Upper lobe of left lung (tissue), 6 donors: ENCODE measurements at regions not wholly inside any gene's neighbourhood (a gene's known extent, or its start where the extent isn't known, plus 50 kb on each side); places are given as distances from the start of the nearest gene placed in this dataset.

Experiments used
- ATAC-seq, 2 donors: fragments of 200-7000 bp; cut with Tn5 transposase; one replicate each; pipeline ENCODE4 v1.9.1; 2022; ENCODE audit warnings: mild to moderate bottlenecking in 2 of 2, moderate library complexity in 2 of 2; ENCODE audit not compliant: low FRiP score in 2 of 2
- DNase-seq, 2 donors: peaks; one replicate each; pipeline ENCODE4 v3.0.0-alpha.2; 2019 to 2020
- H3K27ac ChIP-seq, 4 donors: fragments of 200-600 bp; sonication (generic); one replicate each; pipeline ENCODE4 v1.5.1; 2016 to 2019
- H3K27me3 ChIP-seq, 4 donors: fragments of 200-600 bp; sonication (generic); one replicate each; pipeline ENCODE4 v1.5.1; 2017 to 2019
- H3K36me3 ChIP-seq, 4 donors: fragments of 200-600 bp; sonication (generic); one replicate each; pipeline ENCODE4 v1.5.1; 2016 to 2019
- H3K4me1 ChIP-seq, 4 donors: fragments of 200-600 bp; sonication (generic); one replicate each; pipeline ENCODE4 v1.5.1; 2018 to 2019
- H3K4me3 ChIP-seq, 4 donors: fragments of 200-600 bp; sonication (generic); one replicate each; pipeline ENCODE4 v1.5.1; 2017 to 2019; ENCODE audit warnings: mild to moderate bottlenecking in 2 of 4, moderate library complexity in 1 of 4
- H3K9me3 ChIP-seq, 4 donors: fragments of 200-600 bp; sonication (generic); one replicate each; pipeline ENCODE4 v1.5.1; 2018 to 2019
- EP300 ChIP-seq, 4 donors: sonication (generic); formaldehyde crosslinking; IDR thresholded peaks; one replicate each; pipeline ENCODE4 v1.5.1; 2017; ENCODE audit warnings: antibody characterized with exemption in 4 of 4, control low read depth in 2 of 4
- POLR2A ChIP-seq, 4 donors: fragments of 450-650 bp; IDR thresholded peaks; one replicate each; pipeline ENCODE4 v1.5.1; 2016 to 2017; ENCODE audit warnings: antibody characterized with exemption in 4 of 4, mild to moderate bottlenecking in 2 of 4
- POLR2AphosphoS5 ChIP-seq, 2 donors: sonication (generic); formaldehyde crosslinking; IDR thresholded peaks; one replicate each; pipeline ENCODE4 v1.5.1; 2017; ENCODE audit warnings: antibody characterized with exemption in 2 of 2
- WGBS, 2 donors: methylation state at CpG; one replicate each; pipeline ENCODE4 v1.1.5; 2017 to 2018; 5-methylcytosine and 5-hydroxymethylcytosine counted together
- TF ChIP-seq, protein P1 (sequence below), 6 experiments: fragments of 450-650 bp in 4 of 6; fragments of 200-600 bp in 2 of 6; sonication (generic) in 2 of 6; IDR thresholded peaks; one replicate each; pipeline ENCODE4 v1.5.1; 2016 to 2019; ENCODE audit warnings: antibody characterized with exemption in 6 of 6
- donor health status: DM: no; HTN: no; CAD: no; lungs with moderate emphysema.
- donor health status: DM: no; HTN: yes; CAD: no; lungs with severe emphysema.

GRCh38 chr9:111178331-111179055 is 140.2 kb upstream of the LPAR1 start:
- TF ChIP-seq POLR2AphosphoS5 (IDR thresholded peaks at IDR 0.05): no peak
- TF ChIP-seq EP300 (IDR thresholded peaks at IDR 0.05): no peak
- ATAC-seq (peak in 1 of 2 donors; percentile 84), DNase-seq (no peak)
- Histone ChIP-seq H3K4me3 (no peak overlapping the region), H3K27ac (no peak overlapping the region), H3K27me3 (no peaks in the 10 kb centered on the region), H3K4me1 (no peaks in the 10 kb centered on the region), H3K36me3 (no peaks in the 10 kb centered on the region), H3K9me3 (no peaks in the 10 kb centered on the region)
- WGBS, 2 donors: 42 to 48% methylated on average over 9 of the region's 9 CpGs

GRCh38 chr9:111176511-111176910 is 138.2 kb upstream of the LPAR1 start:
- no peak for DNase-seq
- no peaks in the 10 kb centered on the region for H3K27me3 ChIP-seq
- no peaks in the 10 kb centered on the region for H3K36me3 ChIP-seq
- no peak overlapping the region for H3K27ac ChIP-seq
- 74 to 75% methylated on average over 6 of the region's 6 CpGs for WGBS, 2 donors
- no peaks in the 10 kb centered on the region for H3K4me1 ChIP-seq
- H3K9me3 ChIP-seq: no peaks in the 10 kb centered on the region
- ATAC-seq: no peak
- H3K4me3 ChIP-seq: no peak overlapping the region
- TF ChIP-seq, protein P1, sequence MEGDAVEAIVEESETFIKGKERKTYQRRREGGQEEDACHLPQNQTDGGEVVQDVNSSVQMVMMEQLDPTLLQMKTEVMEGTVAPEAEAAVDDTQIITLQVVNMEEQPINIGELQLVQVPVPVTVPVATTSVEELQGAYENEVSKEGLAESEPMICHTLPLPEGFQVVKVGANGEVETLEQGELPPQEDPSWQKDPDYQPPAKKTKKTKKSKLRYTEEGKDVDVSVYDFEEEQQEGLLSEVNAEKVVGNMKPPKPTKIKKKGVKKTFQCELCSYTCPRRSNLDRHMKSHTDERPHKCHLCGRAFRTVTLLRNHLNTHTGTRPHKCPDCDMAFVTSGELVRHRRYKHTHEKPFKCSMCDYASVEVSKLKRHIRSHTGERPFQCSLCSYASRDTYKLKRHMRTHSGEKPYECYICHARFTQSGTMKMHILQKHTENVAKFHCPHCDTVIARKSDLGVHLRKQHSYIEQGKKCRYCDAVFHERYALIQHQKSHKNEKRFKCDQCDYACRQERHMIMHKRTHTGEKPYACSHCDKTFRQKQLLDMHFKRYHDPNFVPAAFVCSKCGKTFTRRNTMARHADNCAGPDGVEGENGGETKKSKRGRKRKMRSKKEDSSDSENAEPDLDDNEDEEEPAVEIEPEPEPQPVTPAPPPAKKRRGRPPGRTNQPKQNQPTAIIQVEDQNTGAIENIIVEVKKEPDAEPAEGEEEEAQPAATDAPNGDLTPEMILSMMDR (IDR thresholded peaks at IDR 0.05): no peak
- TF ChIP-seq EP300 (IDR thresholded peaks at IDR 0.05) (no peak), POLR2A (IDR thresholded peaks at IDR 0.05) (no peak), POLR2AphosphoS5 (IDR thresholded peaks at IDR 0.05) (no peak)

DNA sequence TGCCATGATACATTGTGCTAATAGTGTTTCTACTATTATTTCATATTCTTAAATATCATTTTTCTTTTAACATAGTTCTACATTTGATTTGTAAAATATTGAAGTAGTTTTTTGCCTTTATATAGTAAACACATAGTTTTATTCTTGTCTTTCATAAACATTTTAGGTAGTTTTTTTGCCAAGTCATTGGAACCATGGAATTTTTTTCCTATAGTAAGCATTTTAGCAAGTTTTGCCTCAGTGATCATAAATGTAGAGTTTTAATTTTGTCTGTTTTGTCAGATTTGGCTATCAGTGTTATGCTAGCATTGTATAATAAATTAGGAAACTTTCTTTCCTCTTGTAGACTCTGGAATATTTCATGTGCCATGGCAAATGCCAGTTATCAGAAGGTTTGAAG is 137.1 kb upstream of the LPAR1 start:
- no peaks in the 10 kb centered on the region for H3K4me1 ChIP-seq
- no peak overlapping the region for H3K27ac ChIP-seq
- DNase-seq: no peak
- no peaks in the 10 kb centered on the region for H3K9me3 ChIP-seq
- no peaks in the 10 kb centered on the region for H3K27me3 ChIP-seq
- TF ChIP-seq POLR2AphosphoS5 (IDR thresholded peaks at IDR 0.05): no peak
- TF ChIP-seq, protein P1 (IDR thresholded peaks at IDR 0.05): no peak
- no peaks in the 10 kb centered on the region for H3K36me3 ChIP-seq
- ATAC-seq: no peak
- H3K4me3 ChIP-seq: no peak overlapping the region

- 95 to 96% methylated on average over 2 of the region's 2 CpGs for WGBS, 2 donors
- DNase-seq (no peak), ATAC-seq (no peak)
- Histone ChIP-seq H3K36me3 (no peaks in the 10 kb centered on the region), H3K27me3 (no peaks in the 10 kb centered on the region), H3K27ac (no peak overlapping the region), H3K9me3 (peaks cover 0 to 9% (median 0%) of the 10 kb centered on the region in 4 donors), H3K4me1 (peaks cover 0 to 3% (median 0%) of the 10 kb centered on the region in 4 donors), H3K4me3 (no peak overlapping the region)
- TF ChIP-seq EP300 (IDR thresholded peaks at IDR 0.05) (no peak), POLR2AphosphoS5 (IDR thresholded peaks at IDR 0.05) (no peak), POLR2A (IDR thresholded peaks at IDR 0.05) (no peak)
- TF ChIP-seq, protein P1 (IDR thresholded peaks at IDR 0.05): no peak
These were observed 129.1 kb upstream of the LPAR1 start for GRCh38 chr9:111167341-111167740.

DNA sequence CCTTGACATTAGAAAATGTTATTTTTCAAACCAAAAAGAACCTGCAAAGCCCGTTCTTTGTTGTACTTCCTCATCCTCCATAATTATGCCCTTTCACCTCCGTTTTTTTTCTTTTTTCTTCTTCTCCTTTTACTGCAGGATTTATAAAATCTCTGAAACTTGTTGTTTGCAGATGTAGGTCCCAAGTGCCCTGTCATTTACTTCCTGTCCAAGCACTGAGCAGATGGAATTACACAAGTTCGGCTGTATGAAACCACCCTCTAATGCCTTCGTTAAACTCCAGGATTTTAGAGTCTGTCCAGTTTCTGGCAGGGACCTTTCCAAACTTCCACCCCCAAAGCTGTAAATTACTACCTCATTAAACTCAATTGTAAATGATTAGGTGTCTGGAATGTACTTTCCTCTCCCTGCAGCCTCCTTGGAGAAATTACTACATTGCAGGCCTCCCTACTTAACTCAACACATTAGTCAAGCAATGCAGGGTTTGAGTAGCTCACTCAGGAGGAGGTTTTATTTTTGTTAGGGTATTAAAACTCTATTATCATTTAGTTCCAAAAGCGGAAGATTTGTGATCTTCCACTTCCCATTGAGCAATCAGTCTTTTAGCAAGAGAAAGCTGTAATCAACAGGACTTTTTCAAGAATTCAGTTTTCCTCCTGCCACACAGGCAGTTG is 125.6 kb upstream of the LPAR1 start:
- peak in 1 of 2 donors; percentile 79 for ATAC-seq

More for the DNA sequence above, 125.6 kb upstream of the LPAR1 start:
- Histone ChIP-seq H3K9me3 (peaks cover 0 to 9% (median 0%) of the 10 kb centered on the region in 4 donors), H3K4me3 (no peak overlapping the region), H3K36me3 (no peaks in the 10 kb centered on the region), H3K27ac (peak overlapping the region; percentile 27 to 76 (median 34)), H3K4me1 (peaks cover 0 to 3% (median 0%) of the 10 kb centered on the region in 4 donors), H3K27me3 (no peaks in the 10 kb centered on the region)
- 32 to 40% methylated on average over 5 of the region's 5 CpGs for WGBS, 2 donors
- DNase-seq: no peak
- no peak for TF ChIP-seq EP300 (IDR thresholded peaks at IDR 0.05)
- no peak for TF ChIP-seq POLR2AphosphoS5 (IDR thresholded peaks at IDR 0.05)
- TF ChIP-seq POLR2A (IDR thresholded peaks at IDR 0.05): no peak
